VCaP (cell line): ENCODE measurements at regions not wholly inside any gene's neighbourhood (a gene's known extent, or its start where the extent isn't known, plus 50 kb on each side); places are given as distances from the start of the nearest gene placed in this dataset.
A peak's percentile ranks its signal among the peaks of the same experiment; 100 is the strongest.

ENCODE experiments used
- H3K27ac ChIP-seq: fragments of 450-650 bp; 2 replicates; pipeline ENCODE4 v1.5.1; 2017
- CTCF ChIP-seq: fragments of 450-650 bp; conservative IDR thresholded peaks from 2 replicates; pipeline ENCODE4 v1.5.1; 2017; ENCODE audit warnings: mild to moderate bottlenecking, moderate library complexity

GRCh38 chrX:8346060-8346459, 118.6 kb upstream of the VCX3B start:
- no peak overlapping the region for H3K27ac ChIP-seq
- TF ChIP-seq CTCF = no peak

GRCh38 chrX:8346892-8347291, 117.7 kb upstream of the VCX3B start:
- no peak overlapping the region for H3K27ac ChIP-seq
- no peak for TF ChIP-seq CTCF

- no peak for TF ChIP-seq CTCF
- H3K27ac ChIP-seq = no peak overlapping the region
Observed at GRCh38 chrX:8349816-8350544, 114.7 kb upstream of the VCX3B start.

- no peak overlapping the region for H3K27ac ChIP-seq
- no peak for TF ChIP-seq CTCF
Observed at GRCh38 chrX:8358302-8358701, 106.3 kb upstream of the VCX3B start.

GRCh38 chrX:8364369-8365141, 100.1 kb upstream of the VCX3B start:
- no peak overlapping the region for H3K27ac ChIP-seq
- peak; percentile 77 for TF ChIP-seq CTCF

- no peak for TF ChIP-seq CTCF
- H3K27ac ChIP-seq = no peak overlapping the region
Observed at GRCh38 chrX:8366481-8366880, 98.1 kb upstream of the VCX3B start.

- no peak overlapping the region for H3K27ac ChIP-seq
Observed at GRCh38 chrX:8374041-8374825, 90.4 kb upstream of the VCX3B start.

More at GRCh38 chrX:8374041-8374825, 90.4 kb upstream of the VCX3B start:
- TF ChIP-seq CTCF = no peak
